ENCODE measurements at regions not wholly inside any gene's neighbourhood (a gene's known extent, or its start where the extent isn't known, plus 50 kb on each side); places are given as distances from the start of the nearest gene placed in this dataset.
A peak's percentile ranks its signal among the peaks of the same experiment; 100 is the strongest.

- no peak for DNase-seq (ENCODE audit: low read depth)
These were observed 115.0 kb upstream of the LGALSL start for GRCh38 chr2:64338910-64339500.

GRCh38 chr2:64341461-64341860, 112.5 kb upstream of the LGALSL start:
- DNase-seq (ENCODE audit: low read depth), result no peak

GRCh38 chr2:64342195-64343099, 111.5 kb upstream of the LGALSL start:
- DNase-seq (ENCODE audit: low read depth), result no peak

GRCh38 chr2:64344999-64345576, 108.9 kb upstream of the LGALSL start:
- DNase-seq (ENCODE audit: low read depth), result no peak

- DNase-seq (ENCODE audit: low read depth), result no peak
These were observed 108.0 kb upstream of the LGALSL start for GRCh38 chr2:64345998-64346397.

GRCh38 chr2:64348386-64349130, 105.4 kb upstream of the LGALSL start:
- DNase-seq (ENCODE audit: low read depth), result peak; percentile 48

- DNase-seq (ENCODE audit: low read depth), result no peak
These were observed 104.8 kb upstream of the LGALSL start for GRCh38 chr2:64349131-64349530.

GRCh38 chr2:64350996-64351395, 103.0 kb upstream of the LGALSL start:
- DNase-seq (ENCODE audit: low read depth), result no peak

GRCh38 chr2:64352292-64352691, 101.7 kb upstream of the LGALSL start:
- DNase-seq (ENCODE audit: low read depth), result no peak

- peak; percentile 74 for DNase-seq (ENCODE audit: low read depth)
These were observed 98.9 kb upstream of the LGALSL start for GRCh38 chr2:64354857-64355680.

- no peak for DNase-seq (ENCODE audit: low read depth)
These were observed 97.1 kb upstream of the LGALSL start for GRCh38 chr2:64356906-64357305.

- no peak for DNase-seq (ENCODE audit: low read depth)
These were observed 94.6 kb upstream of the LGALSL start for GRCh38 chr2:64359171-64359891.

- peak; percentile 91 for DNase-seq (ENCODE audit: low read depth)
These were observed 93.9 kb upstream of the LGALSL start for GRCh38 chr2:64359892-64360657.

GRCh38 chr2:64361151-64361938, 92.6 kb upstream of the LGALSL start:
- DNase-seq (ENCODE audit: low read depth), result no peak

GRCh38 chr2:64362562-64363026, 91.4 kb upstream of the LGALSL start:
- no peak for DNase-seq (ENCODE audit: low read depth)

- no peak for DNase-seq (ENCODE audit: low read depth)
These were observed 90.8 kb upstream of the LGALSL start for GRCh38 chr2:64363140-64363539.

GRCh38 chr2:64363848-64364247, 90.1 kb upstream of the LGALSL start:
- DNase-seq (ENCODE audit: low read depth), result no peak

- DNase-seq (ENCODE audit: low read depth), result no peak
These were observed 86.3 kb upstream of the LGALSL start for GRCh38 chr2:64367444-64368232.
